HG03103 (cell line): ENCODE measurements at regions not wholly inside any gene's neighbourhood (a gene's known extent, or its start where the extent isn't known, plus 50 kb on each side); places are given as distances from the start of the nearest gene placed in this dataset.

Experiments used
- ATAC-seq: cut with Tn5 transposase; IDR thresholded peaks from one replicate; pipeline ENCODE4 v1.9.1; 2021; ENCODE audit warnings: low read depth; ENCODE audit not compliant: unreplicated experiment

GRCh38 chr5:107155707-107156106 lies 515.0 kb downstream of the EFNA5 start:
- no peak for ATAC-seq

GRCh38 chr5:107154593-107154992 lies 516.1 kb downstream of the EFNA5 start:
- no peak for ATAC-seq

- ATAC-seq, result no peak
Observed at GRCh38 chr5:107153283-107153682, 517.5 kb downstream of the EFNA5 start.

GRCh38 chr5:107149243-107150005 lies 521.3 kb downstream of the EFNA5 start:
- ATAC-seq, result peak; percentile 79

- ATAC-seq, result no peak
Observed at GRCh38 chr5:107147589-107147988, 523.1 kb downstream of the EFNA5 start.

GRCh38 chr5:107146901-107147300 lies 523.8 kb downstream of the EFNA5 start:
- no peak for ATAC-seq

GRCh38 chr5:107135391-107135790 lies 535.3 kb downstream of the EFNA5 start:
- no peak for ATAC-seq

GRCh38 chr5:107134931-107135330 lies 535.8 kb downstream of the EFNA5 start:
- ATAC-seq, result no peak

GRCh38 chr5:107129051-107129450 lies 541.7 kb downstream of the EFNA5 start:
- ATAC-seq, result no peak

- ATAC-seq, result no peak
Observed at GRCh38 chr5:107127878-107128277, 542.9 kb downstream of the EFNA5 start.

GRCh38 chr5:107126341-107126740 lies 544.4 kb downstream of the EFNA5 start:
- no peak for ATAC-seq

- no peak for ATAC-seq
Observed at GRCh38 chr5:107124376-107124775, 546.4 kb downstream of the EFNA5 start.

- no peak for ATAC-seq
Observed at GRCh38 chr5:107123014-107123413, 547.7 kb downstream of the EFNA5 start.

- ATAC-seq, result no peak
Observed at GRCh38 chr5:107121793-107122519, 548.8 kb downstream of the EFNA5 start.

- no peak for ATAC-seq
Observed at GRCh38 chr5:107119656-107120055, 551.1 kb downstream of the EFNA5 start.

GRCh38 chr5:107118184-107119019 lies 552.3 kb downstream of the EFNA5 start:
- no peak for ATAC-seq

GRCh38 chr5:107112216-107112615 lies 558.5 kb downstream of the EFNA5 start:
- no peak for ATAC-seq

GRCh38 chr5:107104040-107104995 lies 566.4 kb downstream of the EFNA5 start:
- ATAC-seq, result no peak

GRCh38 chr5:107103522-107103921 lies 567.2 kb downstream of the EFNA5 start:
- no peak for ATAC-seq

GRCh38 chr5:107100121-107100520 lies 570.6 kb downstream of the EFNA5 start:
- no peak for ATAC-seq
